NT2/D1 (cell line): ENCODE measurements at regions not wholly inside any gene's neighbourhood (a gene's known extent, or its start where the extent isn't known, plus 50 kb on each side); places are given as distances from the start of the nearest gene placed in this dataset.

ENCODE experiments used
- SUZ12 ChIP-seq: IDR thresholded peaks from 2 replicates; pipeline ENCODE4 v1.6.1; 2011; ENCODE audit not compliant: insufficient read length, insufficient read depth; ENCODE audit errors: extremely low read depth
- ZNF274 ChIP-seq: IDR thresholded peaks from 2 replicates; pipeline ENCODE4 v1.6.1; 2011; ENCODE audit warnings: mild to moderate bottlenecking, low read depth, low read length

- TF ChIP-seq ZNF274 (no peak), SUZ12 (no peak)
Observed at GRCh38 chr2:30365201-30365600, 81.8 kb upstream of the LCLAT1 start.
